HEK293T (cell line): ENCODE measurements at regions not wholly inside any gene's neighbourhood (a gene's known extent, or its start where the extent isn't known, plus 50 kb on each side); places are given as distances from the start of the nearest gene placed in this dataset.

Experiments used
- ARNT ChIP-seq: fragments of 450-650 bp; IDR thresholded peaks from 2 replicates; pipeline ENCODE4 v1.6.1; 2017; ENCODE audit warnings: mild to moderate bottlenecking
- BHLHE40 ChIP-seq: fragments of 450-650 bp; IDR thresholded peaks from 2 replicates; pipeline ENCODE4 v1.6.1; 2016; ENCODE audit warnings: mild to moderate bottlenecking, moderate library complexity, borderline replicate concordance
- CTBP1 ChIP-seq: fragments of 450-650 bp; IDR thresholded peaks from 2 replicates; pipeline ENCODE4 v1.6.1; 2016; ENCODE audit warnings: borderline replicate concordance
- ELF4 ChIP-seq: fragments of 450-650 bp; IDR thresholded peaks from 2 replicates; pipeline ENCODE4 v1.6.1; 2017; ENCODE audit warnings: antibody characterized with exemption
- FOXK2 ChIP-seq: fragments of 450-650 bp; IDR thresholded peaks from 2 replicates; pipeline ENCODE4 v1.6.1; 2016; ENCODE audit warnings: mild to moderate bottlenecking
- FOXM1 ChIP-seq: fragments of 450-650 bp; IDR thresholded peaks from 2 replicates; pipeline ENCODE4 v1.6.1; 2017; ENCODE audit warnings: mild to moderate bottlenecking, borderline replicate concordance
- HDGF ChIP-seq: fragments of 450-650 bp; IDR thresholded peaks from 2 replicates; pipeline ENCODE4 v1.6.1; 2017; ENCODE audit warnings: antibody characterized with exemption, borderline replicate concordance
- L3MBTL2 ChIP-seq: fragments of 450-650 bp; conservative IDR thresholded peaks from 2 replicates; pipeline ENCODE4 v1.6.1; 2016; ENCODE audit warnings: mild to moderate bottlenecking
- PKNOX1 ChIP-seq: fragments of 450-650 bp; IDR thresholded peaks from 2 replicates; pipeline ENCODE4 v1.6.1; 2016
- SP1 ChIP-seq: fragments of 450-650 bp; IDR thresholded peaks from 2 replicates; pipeline ENCODE4 v1.6.1; 2017
- SUZ12 ChIP-seq: fragments of 450-650 bp; IDR thresholded peaks from 2 replicates; pipeline ENCODE4 v1.6.1; 2016; ENCODE audit warnings: mild to moderate bottlenecking
- TARDBP ChIP-seq: fragments of 450-650 bp; IDR thresholded peaks from 2 replicates; pipeline ENCODE4 v1.6.1; 2016

GRCh38 chr7:96869538-96869937 is 135.8 kb upstream of the DLX6 start:
- TF ChIP-seq FOXK2 (no peak), CTBP1 (no peak), PKNOX1 (no peak), HDGF (no peak), TARDBP (no peak), SUZ12 (no peak), L3MBTL2 (no peak), ELF4 (no peak), SP1 (no peak), ARNT (no peak), FOXM1 (no peak), BHLHE40 (no peak)
